WI38 (cell line): ENCODE measurements at regions not wholly inside any gene's neighbourhood (a gene's known extent, or its start where the extent isn't known, plus 50 kb on each side); places are given as distances from the start of the nearest gene placed in this dataset.

Source experiments
- H3K4me3 ChIP-seq: 2 replicates; pipeline ENCODE4 v1.5.1; 2011; ENCODE audit warnings: low read depth, mild to moderate bottlenecking, control low read depth, low read length
- TF ChIP-seq, protein P1 (sequence below): IDR thresholded peaks from 2 replicates; pipeline ENCODE4 v1.5.1; 2012; ENCODE audit warnings: low read depth, mild to moderate bottlenecking, control low read depth, low read length

DNA sequence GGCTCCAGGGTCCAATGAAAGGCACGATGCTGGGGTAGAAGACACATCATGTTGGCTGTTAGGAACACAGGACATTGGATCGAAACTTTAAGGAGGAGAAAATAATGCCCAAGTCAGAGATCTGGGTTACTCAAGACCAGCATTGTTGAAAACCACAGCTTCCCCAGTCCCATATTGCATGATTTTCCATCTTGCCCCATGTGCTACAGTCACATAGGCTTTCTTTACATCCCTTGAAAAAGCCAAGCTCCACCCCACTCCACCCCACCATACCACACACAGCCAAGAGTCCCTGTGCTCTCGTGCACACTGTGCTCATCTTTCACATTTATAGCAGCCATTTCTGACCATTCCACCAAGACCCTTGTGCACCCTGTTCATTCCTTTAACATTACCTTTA lies 636.2 kb downstream of the DIAPH3 start:
- no peak overlapping the region for H3K4me3 ChIP-seq
- TF ChIP-seq, protein P1, sequence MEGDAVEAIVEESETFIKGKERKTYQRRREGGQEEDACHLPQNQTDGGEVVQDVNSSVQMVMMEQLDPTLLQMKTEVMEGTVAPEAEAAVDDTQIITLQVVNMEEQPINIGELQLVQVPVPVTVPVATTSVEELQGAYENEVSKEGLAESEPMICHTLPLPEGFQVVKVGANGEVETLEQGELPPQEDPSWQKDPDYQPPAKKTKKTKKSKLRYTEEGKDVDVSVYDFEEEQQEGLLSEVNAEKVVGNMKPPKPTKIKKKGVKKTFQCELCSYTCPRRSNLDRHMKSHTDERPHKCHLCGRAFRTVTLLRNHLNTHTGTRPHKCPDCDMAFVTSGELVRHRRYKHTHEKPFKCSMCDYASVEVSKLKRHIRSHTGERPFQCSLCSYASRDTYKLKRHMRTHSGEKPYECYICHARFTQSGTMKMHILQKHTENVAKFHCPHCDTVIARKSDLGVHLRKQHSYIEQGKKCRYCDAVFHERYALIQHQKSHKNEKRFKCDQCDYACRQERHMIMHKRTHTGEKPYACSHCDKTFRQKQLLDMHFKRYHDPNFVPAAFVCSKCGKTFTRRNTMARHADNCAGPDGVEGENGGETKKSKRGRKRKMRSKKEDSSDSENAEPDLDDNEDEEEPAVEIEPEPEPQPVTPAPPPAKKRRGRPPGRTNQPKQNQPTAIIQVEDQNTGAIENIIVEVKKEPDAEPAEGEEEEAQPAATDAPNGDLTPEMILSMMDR: no peak

GRCh38 chr13:59531571-59532091 lies 632.1 kb downstream of the DIAPH3 start:
- TF ChIP-seq, protein P1: no peak
- H3K4me3 ChIP-seq: no peak overlapping the region

DNA sequence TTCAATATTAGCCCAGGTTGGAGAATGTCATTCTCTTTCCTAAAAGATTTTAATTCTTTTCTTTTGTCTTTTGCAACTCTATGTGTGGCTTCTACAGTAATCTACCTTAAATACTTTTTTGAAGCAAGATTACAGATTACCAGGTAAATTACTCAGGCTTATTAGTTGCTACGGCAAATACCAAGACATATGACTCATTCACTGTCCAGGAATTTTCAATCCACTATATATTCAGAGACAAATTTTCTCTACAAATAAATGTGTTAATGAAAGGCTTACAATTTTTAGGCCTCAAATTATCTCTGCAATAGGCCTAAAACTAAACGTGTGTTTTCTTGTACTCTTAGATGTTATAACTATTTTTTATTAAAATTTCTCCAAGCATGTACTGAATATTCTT lies 631.3 kb downstream of the DIAPH3 start:
- TF ChIP-seq, protein P1: no peak

DNA sequence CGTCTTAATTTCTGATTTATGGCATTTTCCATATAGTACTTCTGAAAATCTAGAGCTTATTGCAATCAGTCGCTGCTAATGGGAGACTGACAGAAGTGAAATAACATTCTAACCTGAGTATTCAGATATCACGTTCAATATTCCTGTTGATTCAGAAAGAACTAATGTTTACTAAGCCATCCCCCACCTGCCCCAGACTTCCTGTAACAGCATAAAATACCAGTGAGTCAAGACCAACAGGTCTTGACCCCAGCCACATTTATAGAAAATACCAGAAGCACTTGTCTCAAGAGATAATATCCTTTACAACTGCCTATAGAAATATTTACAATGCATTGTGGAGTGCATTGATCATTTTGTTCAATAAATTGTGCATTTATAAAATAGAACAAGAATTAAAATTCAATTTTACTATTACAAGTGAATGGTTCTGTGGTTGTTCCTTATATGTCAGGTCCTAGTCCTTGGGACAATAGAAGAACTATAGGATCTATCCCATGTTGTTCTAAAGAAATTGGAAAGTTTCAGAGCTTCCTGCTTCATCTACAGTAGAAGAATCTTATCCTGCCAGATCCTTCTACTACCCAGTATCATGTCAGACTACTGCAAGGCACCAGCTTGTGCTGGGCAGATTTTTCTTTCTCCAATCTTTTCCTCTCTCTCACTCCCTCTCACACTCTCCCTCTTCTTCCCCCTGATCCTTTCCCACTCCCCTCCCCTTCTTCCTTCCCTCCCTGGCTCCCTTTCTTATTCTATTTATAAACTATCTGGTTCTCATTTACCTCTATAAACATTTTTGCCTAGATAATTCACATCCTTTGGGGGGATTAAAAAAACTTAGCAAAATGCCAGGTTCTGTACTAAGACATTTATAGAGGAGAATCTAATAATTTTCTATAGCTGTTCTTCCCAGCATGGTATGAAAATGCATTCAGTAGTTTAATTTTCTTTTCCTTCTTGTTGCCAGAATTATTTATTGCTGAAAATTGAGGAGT lies 629.9 kb downstream of the DIAPH3 start:
- TF ChIP-seq, protein P1: no peak
- no peak overlapping the region for H3K4me3 ChIP-seq

More for the DNA sequence above, 631.3 kb downstream of the DIAPH3 start:
- no peak overlapping the region for H3K4me3 ChIP-seq

GRCh38 chr13:59534806-59535205 lies 628.9 kb downstream of the DIAPH3 start:
- TF ChIP-seq, protein P1: no peak
- no peak overlapping the region for H3K4me3 ChIP-seq

- TF ChIP-seq, protein P1: no peak
- no peak overlapping the region for H3K4me3 ChIP-seq
Observed at GRCh38 chr13:59537500-59537899, 626.2 kb downstream of the DIAPH3 start.

DNA sequence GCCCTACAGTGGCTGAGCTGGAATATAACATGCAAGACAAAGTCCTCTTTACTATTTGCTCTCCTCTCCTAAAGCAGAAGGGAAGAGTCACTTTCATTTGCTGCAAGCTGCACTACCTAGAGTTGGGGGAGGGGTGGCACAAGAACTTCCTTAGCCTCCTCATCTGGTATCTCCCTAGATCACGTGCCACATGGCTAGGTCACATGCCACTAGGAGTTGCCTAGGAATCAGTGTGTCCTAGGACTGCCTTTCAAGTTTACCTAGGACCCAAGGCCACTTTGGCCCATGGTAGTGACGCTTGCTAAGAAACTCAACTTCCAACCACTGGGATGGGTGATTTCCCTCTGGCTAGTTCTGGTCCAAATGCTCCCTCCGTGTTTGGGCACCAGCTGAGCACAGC lies 625.2 kb downstream of the DIAPH3 start:
- TF ChIP-seq, protein P1: no peak
- no peak overlapping the region for H3K4me3 ChIP-seq
